MM.1S (cell line): ENCODE measurements at regions not wholly inside any gene's neighbourhood (a gene's known extent, or its start where the extent isn't known, plus 50 kb on each side); places are given as distances from the start of the nearest gene placed in this dataset.

Experiments used
- DNase-seq: peaks from one replicate; pipeline ENCODE4 v3.0.0-alpha.2; 2015
- H2AFZ ChIP-seq: fragments of 300-600 bp; sonication (generic); 2 replicates; pipeline ENCODE4 v1.6.0; 2016; ENCODE audit warnings: antibody characterized with exemption, low read length
- H3F3A ChIP-seq: fragments of 300-600 bp; sonication (generic); 2 replicates; pipeline ENCODE4 v1.6.1; 2016; ENCODE audit warnings: mild to moderate bottlenecking, antibody characterized with exemption, low read length, moderate library complexity, mixed read lengths; ENCODE audit not compliant: insufficient read depth
- H3K27ac ChIP-seq: fragments of 300-600 bp; sonication (generic); 2 replicates; pipeline ENCODE4 v1.5.1; 2016; ENCODE audit warnings: mild to moderate bottlenecking, low read length
- H3K27me3 ChIP-seq: fragments of 300-600 bp; sonication (generic); replicated peaks from 2 replicates; pipeline ENCODE4 v1.6.0; 2016; ENCODE audit warnings: low read length; ENCODE audit not compliant: insufficient read depth
- H3K36me3 ChIP-seq: fragments of 300-600 bp; sonication (generic); replicated peaks from 2 replicates; pipeline ENCODE4 v1.6.1; 2016; ENCODE audit warnings: mild to moderate bottlenecking, low read length, mixed read lengths; ENCODE audit not compliant: insufficient read depth
- H3K4me1 ChIP-seq: fragments of 300-600 bp; sonication (generic); 2 replicates; pipeline ENCODE4 v1.6.1; 2016; ENCODE audit warnings: low read length, mixed read lengths
- H3K4me2 ChIP-seq: fragments of 300-600 bp; sonication (generic); 2 replicates; pipeline ENCODE4 v1.6.0; 2016; ENCODE audit warnings: low read depth, low read length
- H3K4me3 ChIP-seq: fragments of 300-600 bp; sonication (generic); 2 replicates; pipeline ENCODE4 v1.5.1; 2016; ENCODE audit warnings: low read length, mixed read lengths
- H3K79me2 ChIP-seq: fragments of 300-600 bp; sonication (generic); 2 replicates; pipeline ENCODE4 v1.6.1; 2016; ENCODE audit warnings: mixed run types, low read length, mixed read lengths
- H3K9ac ChIP-seq: fragments of 300-600 bp; sonication (generic); 2 replicates; pipeline ENCODE4 v1.6.1; 2016; ENCODE audit warnings: low read length, mixed read lengths
- H3K9me2 ChIP-seq: fragments of 300-600 bp; sonication (generic); replicated peaks from 2 replicates; pipeline ENCODE4 v1.6.1; 2016; ENCODE audit warnings: mild to moderate bottlenecking, low read length, mixed read lengths; ENCODE audit not compliant: insufficient read depth
- H3K9me3 ChIP-seq: fragments of 300-600 bp; sonication (generic); replicated peaks from 2 replicates; pipeline ENCODE4 v1.6.1; 2016; ENCODE audit warnings: mild to moderate bottlenecking, low read length, mixed read lengths; ENCODE audit not compliant: insufficient read depth
- H4K20me1 ChIP-seq: fragments of 300-600 bp; sonication (generic); 2 replicates; pipeline ENCODE4 v1.6.1; 2016; ENCODE audit warnings: mild to moderate bottlenecking, low read length, moderate library complexity, mixed read lengths; ENCODE audit not compliant: insufficient read depth
- EZH2 ChIP-seq: fragments of 300-600 bp; sonication (generic); optimal IDR thresholded peaks from 2 replicates; pipeline ENCODE3; 2017; ENCODE audit warnings: low read depth, mild to moderate bottlenecking, antibody characterized with exemption, low read length, mixed read lengths
- EZH2phosphoT487 ChIP-seq: fragments of 300-600 bp; sonication (generic); IDR thresholded peaks from 2 replicates; pipeline ENCODE4 v1.6.1; 2018; ENCODE audit warnings: antibody characterized with exemption, low read length
- TF ChIP-seq, protein P1 (sequence below): fragments of 300-600 bp; sonication (generic); IDR thresholded peaks from 2 replicates; pipeline ENCODE4 v1.5.1; 2016; ENCODE audit warnings: antibody characterized with exemption, low read length, mixed read lengths

DNA sequence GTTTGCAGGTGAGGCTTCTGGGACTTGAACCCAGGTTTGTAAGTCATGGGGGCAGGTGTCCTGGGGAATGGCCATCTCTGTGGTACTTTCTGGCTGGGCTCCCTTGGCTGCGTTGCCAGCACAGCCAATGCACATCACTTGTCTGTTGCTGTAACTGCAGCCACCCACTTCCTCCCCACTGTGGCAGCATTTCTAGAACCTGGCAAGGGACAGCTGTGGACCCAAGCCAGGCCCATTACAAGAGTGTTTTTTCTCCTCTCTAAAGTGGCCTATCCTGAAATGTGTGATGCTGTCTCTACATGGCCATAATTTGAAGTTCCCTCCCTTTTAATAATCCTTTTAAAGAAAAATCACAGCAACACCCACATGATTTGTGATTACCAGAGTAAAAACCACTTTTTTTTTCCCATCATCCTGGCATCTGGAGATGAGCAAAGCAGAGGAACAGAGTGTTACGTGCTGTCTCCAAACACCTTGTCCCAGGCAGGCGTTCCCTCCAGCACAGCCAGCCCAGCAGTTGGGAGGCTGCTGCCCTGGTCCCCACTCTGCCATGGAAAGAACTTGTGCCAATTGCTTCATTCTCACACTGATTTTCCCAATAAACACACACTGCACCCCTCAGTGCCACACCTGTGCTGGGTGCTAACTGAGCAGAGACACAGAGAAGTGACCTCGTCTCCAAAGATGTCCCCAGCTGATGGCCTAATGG, 360.6 kb upstream of the USP24 start:
- Histone ChIP-seq H3K4me1 (no peaks in the 10 kb centered on the region), H3F3A (no peaks in the 10 kb centered on the region), H3K4me2 (no peak overlapping the region), H4K20me1 (no peaks in the 10 kb centered on the region), H3K4me3 (no peak overlapping the region), H3K9me3 (no peaks in the 10 kb centered on the region), H3K27ac (no peak overlapping the region), H3K36me3 (no peaks in the 10 kb centered on the region), H3K79me2 (no peaks in the 10 kb centered on the region), H3K9ac (no peak overlapping the region), H2AFZ (no peak overlapping the region), H3K9me2 (no peaks in the 10 kb centered on the region; the same call in 1 of the 2 replicates), H3K27me3 (no peaks in the 10 kb centered on the region)
- TF ChIP-seq, protein P1, sequence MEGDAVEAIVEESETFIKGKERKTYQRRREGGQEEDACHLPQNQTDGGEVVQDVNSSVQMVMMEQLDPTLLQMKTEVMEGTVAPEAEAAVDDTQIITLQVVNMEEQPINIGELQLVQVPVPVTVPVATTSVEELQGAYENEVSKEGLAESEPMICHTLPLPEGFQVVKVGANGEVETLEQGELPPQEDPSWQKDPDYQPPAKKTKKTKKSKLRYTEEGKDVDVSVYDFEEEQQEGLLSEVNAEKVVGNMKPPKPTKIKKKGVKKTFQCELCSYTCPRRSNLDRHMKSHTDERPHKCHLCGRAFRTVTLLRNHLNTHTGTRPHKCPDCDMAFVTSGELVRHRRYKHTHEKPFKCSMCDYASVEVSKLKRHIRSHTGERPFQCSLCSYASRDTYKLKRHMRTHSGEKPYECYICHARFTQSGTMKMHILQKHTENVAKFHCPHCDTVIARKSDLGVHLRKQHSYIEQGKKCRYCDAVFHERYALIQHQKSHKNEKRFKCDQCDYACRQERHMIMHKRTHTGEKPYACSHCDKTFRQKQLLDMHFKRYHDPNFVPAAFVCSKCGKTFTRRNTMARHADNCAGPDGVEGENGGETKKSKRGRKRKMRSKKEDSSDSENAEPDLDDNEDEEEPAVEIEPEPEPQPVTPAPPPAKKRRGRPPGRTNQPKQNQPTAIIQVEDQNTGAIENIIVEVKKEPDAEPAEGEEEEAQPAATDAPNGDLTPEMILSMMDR, result no peak
- TF ChIP-seq EZH2 (no peak), EZH2phosphoT487 (no peak)
- no peak for DNase-seq

DNA sequence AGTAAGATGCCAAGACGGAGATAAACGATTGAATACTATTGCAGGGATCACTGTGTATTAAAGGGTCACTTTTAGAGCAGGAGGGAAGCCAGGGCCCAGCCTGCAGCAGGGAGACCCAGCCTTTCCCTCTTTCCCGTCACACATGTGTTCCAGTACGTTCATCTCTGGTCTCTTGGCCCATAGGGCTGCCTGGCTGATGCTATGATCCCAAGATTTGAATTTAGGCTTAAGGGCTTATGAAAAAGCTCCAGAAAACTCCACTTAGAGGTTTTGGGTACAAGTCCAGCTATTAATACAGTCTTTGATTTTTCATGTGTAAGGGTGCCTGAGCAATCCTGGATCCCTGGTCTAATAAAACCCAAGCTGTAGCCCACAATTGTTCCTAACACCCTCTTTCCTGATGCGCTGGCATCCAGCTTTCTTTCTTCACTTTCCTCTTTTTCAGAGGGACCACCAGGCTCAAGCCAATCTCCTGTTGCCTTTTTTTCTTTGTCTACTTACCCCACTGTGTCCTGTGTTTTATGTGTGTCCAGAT, 359.6 kb upstream of the USP24 start:
- Histone ChIP-seq H3K27me3 (no peaks in the 10 kb centered on the region), H3K4me2 (no peak overlapping the region), H3K27ac (no peak overlapping the region), H3K9me2 (no peaks in the 10 kb centered on the region; the same call in 1 of the 2 replicates), H3K36me3 (no peaks in the 10 kb centered on the region), H2AFZ (no peak overlapping the region), H3K9ac (no peak overlapping the region), H3F3A (no peaks in the 10 kb centered on the region), H3K79me2 (no peaks in the 10 kb centered on the region), H3K9me3 (no peaks in the 10 kb centered on the region), H4K20me1 (no peaks in the 10 kb centered on the region), H3K4me3 (no peak overlapping the region), H3K4me1 (no peaks in the 10 kb centered on the region)
- TF ChIP-seq, protein P1, result no peak
- no peak for TF ChIP-seq EZH2phosphoT487
- no peak for TF ChIP-seq EZH2
- no peak for DNase-seq

DNA sequence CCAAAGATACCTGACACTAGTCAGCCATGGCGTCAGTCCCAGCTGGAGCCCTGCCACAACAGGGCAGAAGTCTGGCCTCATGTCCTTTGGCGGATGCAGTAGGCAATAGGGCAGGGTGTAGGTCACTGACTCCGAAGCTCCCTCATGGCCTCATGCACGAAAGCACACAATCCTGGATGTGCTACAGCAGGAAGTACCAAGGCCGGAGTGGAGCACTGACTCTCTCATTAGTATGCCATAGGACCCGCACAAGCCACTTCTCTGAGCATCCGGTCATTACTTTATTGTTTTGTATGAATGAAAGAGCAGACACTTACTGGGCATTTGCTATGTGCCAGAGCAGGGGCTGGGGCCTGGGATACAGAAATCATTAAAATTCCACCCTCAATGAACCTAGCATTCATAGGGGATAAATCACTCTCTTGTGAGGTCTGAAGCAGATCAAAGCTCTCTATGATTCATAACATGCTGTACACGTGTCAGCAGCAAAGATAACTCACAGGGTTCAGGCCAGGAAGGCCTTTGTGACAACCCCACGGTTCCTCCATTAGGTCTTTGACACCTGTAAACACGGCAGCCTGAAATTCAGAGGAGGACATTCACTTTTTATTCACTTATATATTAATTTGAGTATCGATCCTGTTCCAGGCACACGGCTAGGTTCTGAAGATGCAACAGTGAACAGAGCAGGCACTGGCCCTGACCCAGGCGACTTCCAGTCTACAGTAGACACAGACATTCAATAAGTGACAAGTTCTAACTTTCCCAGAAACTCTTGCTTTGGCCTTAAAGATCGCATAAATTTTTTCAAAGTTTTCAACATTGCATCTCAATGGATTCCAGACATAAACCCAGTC, 357.9 kb upstream of the USP24 start:
- Histone ChIP-seq H3K79me2 (no peaks in the 10 kb centered on the region), H3K9me3 (no peaks in the 10 kb centered on the region), H3F3A (no peaks in the 10 kb centered on the region), H3K4me2 (no peak overlapping the region), H2AFZ (no peak overlapping the region), H3K27me3 (no peaks in the 10 kb centered on the region), H3K27ac (no peak overlapping the region), H3K9me2 (no peaks in the 10 kb centered on the region; the same call in 1 of the 2 replicates), H3K4me1 (no peaks in the 10 kb centered on the region), H3K36me3 (no peaks in the 10 kb centered on the region), H3K4me3 (no peak overlapping the region), H4K20me1 (no peaks in the 10 kb centered on the region), H3K9ac (no peak overlapping the region)
- DNase-seq, result no peak
- TF ChIP-seq EZH2phosphoT487 (no peak), EZH2 (no peak)
- TF ChIP-seq, protein P1, result no peak
